GM18519 (cell line): ENCODE measurements at regions not wholly inside any gene's neighbourhood (a gene's known extent, or its start where the extent isn't known, plus 50 kb on each side); places are given as distances from the start of the nearest gene placed in this dataset.
"Not testable (repeated sequence)": the region's sequence is repeated elsewhere in the genome, so short reads cannot be mapped to it uniquely, and the experiment has no call there.

Experiments used
- ATAC-seq: cut with Tn5 transposase; IDR thresholded peaks from one replicate; pipeline ENCODE4 v1.9.1; 2021; ENCODE audit warnings: mild to moderate bottlenecking, moderate library complexity; ENCODE audit not compliant: unreplicated experiment, low FRiP score

GRCh38 chr14:105723271-105723670 is 196.9 kb downstream of the TMEM121 start:
- ATAC-seq, result not testable (repeated sequence)

GRCh38 chr14:105723776-105724175 is 197.4 kb downstream of the TMEM121 start:
- not testable (repeated sequence) for ATAC-seq

- not testable (repeated sequence) for ATAC-seq
Measured at GRCh38 chr14:105729825-105730368, 203.5 kb downstream of the TMEM121 start.

GRCh38 chr14:105730731-105731130 is 204.3 kb downstream of the TMEM121 start:
- ATAC-seq, result not testable (repeated sequence)

GRCh38 chr14:105731221-105731985 is 205.0 kb downstream of the TMEM121 start:
- not testable (repeated sequence) for ATAC-seq

GRCh38 chr14:105733081-105734065 is 207.0 kb downstream of the TMEM121 start:
- no peak for ATAC-seq

- ATAC-seq, result not testable (repeated sequence)
Measured at GRCh38 chr14:105734241-105734640, 207.9 kb downstream of the TMEM121 start.

- ATAC-seq, result not testable (repeated sequence)
Measured at GRCh38 chr14:105736331-105736730, 209.9 kb downstream of the TMEM121 start.

GRCh38 chr14:105737504-105738246 is 211.3 kb downstream of the TMEM121 start:
- ATAC-seq, result no peak

GRCh38 chr14:105738638-105739037 is 212.3 kb downstream of the TMEM121 start:
- no peak for ATAC-seq

GRCh38 chr14:105739331-105740102 is 213.1 kb downstream of the TMEM121 start:
- ATAC-seq, result no peak

GRCh38 chr14:105740272-105740671 is 213.9 kb downstream of the TMEM121 start:
- ATAC-seq, result not testable (repeated sequence)

GRCh38 chr14:105740961-105741360 is 214.6 kb downstream of the TMEM121 start:
- ATAC-seq, result not testable (repeated sequence)

GRCh38 chr14:105741707-105742530 is 215.5 kb downstream of the TMEM121 start:
- ATAC-seq, result not testable (repeated sequence)

- ATAC-seq, result no peak
Measured at GRCh38 chr14:105742531-105742848, 216.1 kb downstream of the TMEM121 start.

GRCh38 chr14:105742904-105743701 is 216.7 kb downstream of the TMEM121 start:
- not testable (repeated sequence) for ATAC-seq

- not testable (repeated sequence) for ATAC-seq
Measured at GRCh38 chr14:105744213-105744787, 217.9 kb downstream of the TMEM121 start.
